ENCODE measurements at regions not wholly inside any gene's neighbourhood (a gene's known extent, or its start where the extent isn't known, plus 50 kb on each side); places are given as distances from the start of the nearest gene placed in this dataset.

DNA sequence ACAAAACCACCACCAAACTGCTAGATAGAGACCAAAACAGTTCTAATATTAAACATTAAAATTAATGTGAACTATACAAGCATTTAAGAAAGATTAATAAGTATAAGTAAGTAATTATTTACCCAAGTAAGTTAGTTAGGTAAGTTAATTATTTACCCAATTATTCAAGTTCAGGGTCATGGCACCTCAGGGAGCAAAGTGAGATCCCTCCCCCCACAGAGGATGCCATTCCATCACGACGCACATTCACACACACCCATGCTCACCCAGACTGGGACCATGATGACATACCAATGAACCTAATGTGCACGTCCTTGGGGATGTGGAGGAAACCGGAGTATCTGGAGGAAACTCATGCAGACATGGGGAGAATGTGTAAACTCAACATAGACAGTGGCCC, 229.1 kb downstream of the NR2F2 start:
- Histone ChIP-seq H3K4me3 (no peak overlapping the region), H3K27me3 (ENCODE audit: control insufficient read depth in 3 of 3, insufficient read depth in 3 of 3, low read length in 2 of 3) (peaks cover 0 to 2% (median 0%) of the 10 kb centered on the region in 3 donors), H3K36me3 (ENCODE audit: control insufficient read depth in 4 of 4, insufficient read depth in 4 of 4, low read length in 4 of 4) (no peaks in the 10 kb centered on the region), H3K9ac (ENCODE audit: insufficient read depth in 1 of 2, low read length in 2 of 2) (no peak overlapping the region), H3K9me3 (ENCODE audit: control insufficient read depth in 4 of 4, insufficient read depth in 3 of 4, low read length in 3 of 4) (peaks cover 0 to 5% (median 3%) of the 10 kb centered on the region in 4 donors), H3K27ac (ENCODE audit: low read depth in 1 of 2, low read length in 1 of 2) (no peak overlapping the region), H3K4me1 (ENCODE audit: control insufficient read depth in 5 of 5, insufficient read depth in 5 of 5, low read length in 5 of 5) (no peaks in the 10 kb centered on the region)
- DNase-seq = no peak
- no peak for ATAC-seq (ENCODE audit: insufficient read depth, low FRiP score)
- 88 to 89% methylated on average over 4 of the region's 4 CpGs for WGBS, 2 donors
- TF ChIP-seq, protein P1, sequence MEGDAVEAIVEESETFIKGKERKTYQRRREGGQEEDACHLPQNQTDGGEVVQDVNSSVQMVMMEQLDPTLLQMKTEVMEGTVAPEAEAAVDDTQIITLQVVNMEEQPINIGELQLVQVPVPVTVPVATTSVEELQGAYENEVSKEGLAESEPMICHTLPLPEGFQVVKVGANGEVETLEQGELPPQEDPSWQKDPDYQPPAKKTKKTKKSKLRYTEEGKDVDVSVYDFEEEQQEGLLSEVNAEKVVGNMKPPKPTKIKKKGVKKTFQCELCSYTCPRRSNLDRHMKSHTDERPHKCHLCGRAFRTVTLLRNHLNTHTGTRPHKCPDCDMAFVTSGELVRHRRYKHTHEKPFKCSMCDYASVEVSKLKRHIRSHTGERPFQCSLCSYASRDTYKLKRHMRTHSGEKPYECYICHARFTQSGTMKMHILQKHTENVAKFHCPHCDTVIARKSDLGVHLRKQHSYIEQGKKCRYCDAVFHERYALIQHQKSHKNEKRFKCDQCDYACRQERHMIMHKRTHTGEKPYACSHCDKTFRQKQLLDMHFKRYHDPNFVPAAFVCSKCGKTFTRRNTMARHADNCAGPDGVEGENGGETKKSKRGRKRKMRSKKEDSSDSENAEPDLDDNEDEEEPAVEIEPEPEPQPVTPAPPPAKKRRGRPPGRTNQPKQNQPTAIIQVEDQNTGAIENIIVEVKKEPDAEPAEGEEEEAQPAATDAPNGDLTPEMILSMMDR (IDR thresholded peaks at IDR 0.05; ENCODE audit: control extremely low read depth, extremely low read depth) = no peak

- H3K27ac ChIP-seq (ENCODE audit: low read depth in 1 of 2, low read length in 1 of 2) = no peak overlapping the region
- H3K4me1 ChIP-seq (ENCODE audit: control insufficient read depth in 5 of 5, insufficient read depth in 5 of 5, low read length in 5 of 5) = no peaks in the 10 kb centered on the region
- TF ChIP-seq, protein P1 (IDR thresholded peaks at IDR 0.05; ENCODE audit: control extremely low read depth, extremely low read depth) = no peak
- H3K9me3 ChIP-seq (ENCODE audit: control insufficient read depth in 4 of 4, insufficient read depth in 3 of 4, low read length in 3 of 4) = peaks cover 0 to 8% (median 3%) of the 10 kb centered on the region in 4 donors
- no peak for ATAC-seq (ENCODE audit: insufficient read depth, low FRiP score)
- no peaks in the 10 kb centered on the region for H3K36me3 ChIP-seq (ENCODE audit: control insufficient read depth in 4 of 4, insufficient read depth in 4 of 4, low read length in 4 of 4)
- H3K9ac ChIP-seq (ENCODE audit: insufficient read depth in 1 of 2, low read length in 2 of 2) = no peak overlapping the region
- H3K4me3 ChIP-seq = no peak overlapping the region
- 61 to 76% methylated on average over 3 of the region's 3 CpGs for WGBS, 2 donors
- no peak for DNase-seq
- H3K27me3 ChIP-seq (ENCODE audit: control insufficient read depth in 3 of 3, insufficient read depth in 3 of 3, low read length in 2 of 3) = peaks cover 0 to 2% (median 0%) of the 10 kb centered on the region in 3 donors
Measured at GRCh38 chr15:96560246-96560895, 229.9 kb downstream of the NR2F2 start.

- H3K9me3 ChIP-seq (ENCODE audit: control insufficient read depth in 4 of 4, insufficient read depth in 3 of 4, low read length in 3 of 4) = peaks cover 0 to 8% (median 3%) of the 10 kb centered on the region in 4 donors
- TF ChIP-seq, protein P1 (IDR thresholded peaks at IDR 0.05; ENCODE audit: control extremely low read depth, extremely low read depth) = no peak
Measured at GRCh38 chr15:96561593-96561992, 231.1 kb downstream of the NR2F2 start.

DNA sequence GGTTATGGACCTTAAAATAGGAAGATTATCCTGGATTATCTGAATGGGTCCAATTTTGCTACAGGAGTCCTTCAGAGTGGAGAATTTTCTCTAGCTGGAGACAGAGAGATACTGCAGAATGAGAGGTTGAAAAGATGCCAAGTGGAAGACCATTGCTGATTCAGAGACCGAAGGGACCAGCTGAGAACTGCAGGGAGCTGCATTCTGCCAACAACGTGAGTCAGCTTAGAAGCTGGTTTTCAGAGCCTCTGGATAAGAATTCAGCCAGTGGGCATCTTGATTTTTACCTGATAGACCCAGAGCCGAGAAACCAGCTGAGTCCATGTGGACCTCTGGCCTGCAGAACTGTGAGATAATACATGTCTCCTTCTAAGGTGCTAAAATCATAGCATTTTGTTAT, 234.0 kb downstream of the NR2F2 start:
- ATAC-seq (ENCODE audit: insufficient read depth, low FRiP score) (no peak), DNase-seq (no peak)
- no peak overlapping the region for H3K4me3 ChIP-seq
- H3K9me3 ChIP-seq (ENCODE audit: control insufficient read depth in 4 of 4, insufficient read depth in 3 of 4, low read length in 3 of 4) = peaks cover 0 to 8% (median 3%) of the 10 kb centered on the region in 4 donors
- H3K9ac ChIP-seq (ENCODE audit: insufficient read depth in 1 of 2, low read length in 2 of 2) = no peak overlapping the region
- WGBS, 2 donors = 88 to 89% methylated on average over 3 of the region's 3 CpGs
- no peaks in the 10 kb centered on the region for H3K4me1 ChIP-seq (ENCODE audit: control insufficient read depth in 5 of 5, insufficient read depth in 5 of 5, low read length in 5 of 5)
- no peak overlapping the region for H3K27ac ChIP-seq (ENCODE audit: low read depth in 1 of 2, low read length in 1 of 2)
- no peaks in the 10 kb centered on the region for H3K27me3 ChIP-seq (ENCODE audit: control insufficient read depth in 3 of 3, insufficient read depth in 3 of 3, low read length in 2 of 3)
- TF ChIP-seq, protein P1 (IDR thresholded peaks at IDR 0.05; ENCODE audit: control extremely low read depth, extremely low read depth) = no peak
- no peaks in the 10 kb centered on the region for H3K36me3 ChIP-seq (ENCODE audit: control insufficient read depth in 4 of 4, insufficient read depth in 4 of 4, low read length in 4 of 4)

More at GRCh38 chr15:96561593-96561992, 231.1 kb downstream of the NR2F2 start:
- Histone ChIP-seq H3K27me3 (ENCODE audit: control insufficient read depth in 3 of 3, insufficient read depth in 3 of 3, low read length in 2 of 3) (no peaks in the 10 kb centered on the region), H3K27ac (ENCODE audit: low read depth in 1 of 2, low read length in 1 of 2) (no peak overlapping the region), H3K4me3 (no peak overlapping the region), H3K4me1 (ENCODE audit: control insufficient read depth in 5 of 5, insufficient read depth in 5 of 5, low read length in 5 of 5) (no peaks in the 10 kb centered on the region), H3K36me3 (ENCODE audit: control insufficient read depth in 4 of 4, insufficient read depth in 4 of 4, low read length in 4 of 4) (no peaks in the 10 kb centered on the region), H3K9ac (ENCODE audit: insufficient read depth in 1 of 2, low read length in 2 of 2) (no peak overlapping the region)
- DNase-seq (no peak), ATAC-seq (ENCODE audit: insufficient read depth, low FRiP score) (no peak)
- 60 to 71% methylated on average over 2 of the region's 2 CpGs for WGBS, 2 donors

Data from lung (tissue), 11 donors.